ENCODE measurements at regions not wholly inside any gene's neighbourhood (a gene's known extent, or its start where the extent isn't known, plus 50 kb on each side); places are given as distances from the start of the nearest gene placed in this dataset.

DNA sequence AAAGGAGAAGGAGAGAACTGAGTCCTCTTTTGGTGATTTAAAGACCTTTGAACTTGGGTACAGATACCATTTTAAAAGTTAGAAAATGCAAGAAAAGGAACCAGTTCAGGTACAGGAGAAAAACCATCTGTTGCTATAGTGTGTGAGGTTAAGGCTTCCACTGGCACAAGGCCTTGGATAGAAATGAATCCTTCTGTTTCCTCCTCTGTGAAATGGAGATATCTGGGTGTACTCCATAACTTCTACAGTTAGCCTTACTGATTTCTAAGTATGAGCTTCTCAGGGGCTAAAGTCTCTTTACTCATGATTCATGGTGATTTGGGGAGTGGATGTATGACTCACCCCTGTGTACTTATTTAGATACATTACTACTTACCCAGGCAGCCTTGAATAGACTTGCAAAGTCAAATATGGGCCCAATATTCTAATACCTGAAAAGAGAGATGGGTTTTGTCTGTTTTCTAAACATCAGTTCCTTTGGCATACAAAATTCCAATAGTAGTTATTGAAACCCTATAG is 117.2 kb upstream of the ADO start:
- Histone ChIP-seq H3K4me2 (ENCODE audit: low read depth, low read length) (no peak overlapping the region), H3K27me3 (replicated peaks; ENCODE audit: insufficient read depth, low read length) (no peaks in the 10 kb centered on the region), H3K4me3 (ENCODE audit: low read length) (no peak overlapping the region), H4K20me1 (ENCODE audit: insufficient read depth, low read length) (no peaks in the 10 kb centered on the region), H3K79me2 (ENCODE audit: low read length) (no peaks in the 10 kb centered on the region), H3K4me1 (ENCODE audit: low read length) (peaks cover 18% of the 10 kb centered on the region), H2AFZ (ENCODE audit: low read length) (no peak overlapping the region), H3K9ac (ENCODE audit: low read length) (no peak overlapping the region), H3K36me3 (replicated peaks; ENCODE audit: insufficient read depth, low read length) (no peaks in the 10 kb centered on the region), H3K9me3 (replicated peaks; ENCODE audit: insufficient read depth, low read length) (no peaks in the 10 kb centered on the region), H3K9me2 (replicated peaks; ENCODE audit: insufficient read depth, low read length) (no peaks in the 10 kb centered on the region), H3F3A (ENCODE audit: insufficient read depth, low read length) (no peaks in the 10 kb centered on the region), H3K27ac (ENCODE audit: low read length) (no peak overlapping the region)
- TF ChIP-seq EZH2 (optimal IDR thresholded peaks at IDR 0.05; ENCODE audit: low read depth, low read length) (no peak), EZH2phosphoT487 (IDR thresholded peaks at IDR 0.05; ENCODE audit: low read length) (no peak)
- TF ChIP-seq, protein P1, sequence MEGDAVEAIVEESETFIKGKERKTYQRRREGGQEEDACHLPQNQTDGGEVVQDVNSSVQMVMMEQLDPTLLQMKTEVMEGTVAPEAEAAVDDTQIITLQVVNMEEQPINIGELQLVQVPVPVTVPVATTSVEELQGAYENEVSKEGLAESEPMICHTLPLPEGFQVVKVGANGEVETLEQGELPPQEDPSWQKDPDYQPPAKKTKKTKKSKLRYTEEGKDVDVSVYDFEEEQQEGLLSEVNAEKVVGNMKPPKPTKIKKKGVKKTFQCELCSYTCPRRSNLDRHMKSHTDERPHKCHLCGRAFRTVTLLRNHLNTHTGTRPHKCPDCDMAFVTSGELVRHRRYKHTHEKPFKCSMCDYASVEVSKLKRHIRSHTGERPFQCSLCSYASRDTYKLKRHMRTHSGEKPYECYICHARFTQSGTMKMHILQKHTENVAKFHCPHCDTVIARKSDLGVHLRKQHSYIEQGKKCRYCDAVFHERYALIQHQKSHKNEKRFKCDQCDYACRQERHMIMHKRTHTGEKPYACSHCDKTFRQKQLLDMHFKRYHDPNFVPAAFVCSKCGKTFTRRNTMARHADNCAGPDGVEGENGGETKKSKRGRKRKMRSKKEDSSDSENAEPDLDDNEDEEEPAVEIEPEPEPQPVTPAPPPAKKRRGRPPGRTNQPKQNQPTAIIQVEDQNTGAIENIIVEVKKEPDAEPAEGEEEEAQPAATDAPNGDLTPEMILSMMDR (IDR thresholded peaks at IDR 0.05; ENCODE audit: low read length) = no peak
- no peak for DNase-seq

DNA sequence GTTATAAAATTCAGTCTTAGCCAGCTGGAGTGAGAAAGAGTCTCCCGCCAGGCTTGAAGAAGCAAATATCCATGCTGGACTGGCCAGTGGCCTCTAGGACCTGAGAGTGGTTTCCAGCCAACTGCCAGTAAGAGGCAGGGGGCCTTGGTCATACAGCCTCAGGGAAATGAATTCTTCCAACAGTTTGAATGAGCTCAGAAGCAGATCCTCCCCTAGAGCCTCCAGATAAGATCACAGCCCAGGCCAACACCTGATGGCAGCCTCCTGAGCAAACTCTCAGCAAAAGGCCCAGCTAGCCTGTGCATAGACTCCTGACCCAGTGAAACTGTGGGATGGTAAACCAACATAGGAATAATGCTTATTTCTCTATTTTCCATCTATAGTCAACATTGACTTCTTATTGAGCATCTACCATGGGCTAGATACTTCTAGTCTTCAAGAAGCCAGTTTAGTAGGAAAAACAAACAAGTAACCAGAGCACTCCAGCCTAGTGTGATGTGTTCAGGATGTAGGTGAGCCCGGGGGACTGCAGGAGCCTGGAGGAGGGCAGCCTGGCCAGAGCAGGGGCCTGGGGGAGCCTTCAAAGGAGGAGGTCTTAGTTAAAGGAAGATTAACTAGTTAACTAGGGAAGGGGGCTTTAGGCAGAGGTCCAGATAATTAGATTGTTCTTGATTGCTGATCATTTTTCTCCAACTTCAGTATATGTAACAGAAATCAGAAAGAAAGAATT is 115.4 kb upstream of the ADO start:
- no peaks in the 10 kb centered on the region for H3K9me2 ChIP-seq (replicated peaks; ENCODE audit: insufficient read depth, low read length)
- H3K36me3 ChIP-seq (replicated peaks; ENCODE audit: insufficient read depth, low read length) = no peaks in the 10 kb centered on the region
- H3K4me2 ChIP-seq (ENCODE audit: low read depth, low read length) = no peak overlapping the region
- no peaks in the 10 kb centered on the region for H3K9me3 ChIP-seq (replicated peaks; ENCODE audit: insufficient read depth, low read length)
- no peak overlapping the region for H3K9ac ChIP-seq (ENCODE audit: low read length)
- peaks cover 19% of the 10 kb centered on the region for H3K4me1 ChIP-seq (ENCODE audit: low read length)
- no peaks in the 10 kb centered on the region for H4K20me1 ChIP-seq (ENCODE audit: insufficient read depth, low read length)
- no peaks in the 10 kb centered on the region for H3F3A ChIP-seq (ENCODE audit: insufficient read depth, low read length)
- H3K27me3 ChIP-seq (replicated peaks; ENCODE audit: insufficient read depth, low read length) = no peaks in the 10 kb centered on the region
- H3K79me2 ChIP-seq (ENCODE audit: low read length) = no peaks in the 10 kb centered on the region
- no peak for DNase-seq
- no peak overlapping the region for H3K27ac ChIP-seq (ENCODE audit: low read length)
- no peak overlapping the region for H3K4me3 ChIP-seq (ENCODE audit: low read length)
- no peak overlapping the region for H2AFZ ChIP-seq (ENCODE audit: low read length)
- TF ChIP-seq, protein P1 (IDR thresholded peaks at IDR 0.05; ENCODE audit: low read length) = no peak
- TF ChIP-seq EZH2 (optimal IDR thresholded peaks at IDR 0.05; ENCODE audit: low read depth, low read length) = no peak
- no peak for TF ChIP-seq EZH2phosphoT487 (IDR thresholded peaks at IDR 0.05; ENCODE audit: low read length)

DNA sequence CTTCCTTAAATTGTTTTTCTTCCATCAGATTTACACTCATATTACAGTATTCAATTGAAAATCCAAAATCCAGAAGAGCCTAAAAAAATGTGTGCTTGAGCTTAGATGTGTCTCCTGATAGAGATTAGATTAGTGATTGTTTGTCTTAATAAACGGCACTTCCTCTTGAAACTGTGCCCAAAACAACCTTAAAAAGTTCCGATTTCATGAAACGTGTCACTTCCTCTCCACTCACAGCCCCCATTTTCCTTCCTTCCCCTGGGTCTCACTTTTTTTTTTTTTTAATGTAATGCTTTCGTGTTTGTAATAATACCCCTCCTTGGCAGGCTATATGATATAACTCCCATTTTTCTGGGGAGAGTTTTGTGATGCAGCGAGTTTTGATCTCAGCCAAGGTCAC is 114.8 kb upstream of the ADO start:
- Histone ChIP-seq H3K4me2 (ENCODE audit: low read depth, low read length) (no peak overlapping the region), H3K79me2 (ENCODE audit: low read length) (no peaks in the 10 kb centered on the region), H3K9me3 (replicated peaks; ENCODE audit: insufficient read depth, low read length) (no peaks in the 10 kb centered on the region), H4K20me1 (ENCODE audit: insufficient read depth, low read length) (no peaks in the 10 kb centered on the region), H2AFZ (ENCODE audit: low read length) (no peak overlapping the region), H3K9ac (ENCODE audit: low read length) (no peak overlapping the region), H3K4me1 (ENCODE audit: low read length) (peaks cover 19% of the 10 kb centered on the region), H3K27ac (ENCODE audit: low read length) (no peak overlapping the region), H3K9me2 (replicated peaks; ENCODE audit: insufficient read depth, low read length) (no peaks in the 10 kb centered on the region), H3K27me3 (replicated peaks; ENCODE audit: insufficient read depth, low read length) (no peaks in the 10 kb centered on the region), H3F3A (ENCODE audit: insufficient read depth, low read length) (no peaks in the 10 kb centered on the region), H3K4me3 (ENCODE audit: low read length) (no peak overlapping the region), H3K36me3 (replicated peaks; ENCODE audit: insufficient read depth, low read length) (no peaks in the 10 kb centered on the region)
- no peak for DNase-seq
- TF ChIP-seq, protein P1 (IDR thresholded peaks at IDR 0.05; ENCODE audit: low read length) = no peak
- TF ChIP-seq EZH2phosphoT487 (IDR thresholded peaks at IDR 0.05; ENCODE audit: low read length) (no peak), EZH2 (optimal IDR thresholded peaks at IDR 0.05; ENCODE audit: low read depth, low read length) (no peak)

Measured in MM.1S (cell line).